Neuronal stem cell (in vitro differentiated cells): ENCODE measurements at regions not wholly inside any gene's neighbourhood (a gene's known extent, or its start where the extent isn't known, plus 50 kb on each side); places are given as distances from the start of the nearest gene placed in this dataset.

Experiments used
- DNase-seq: peaks from one replicate; pipeline ENCODE4 v3.0.0-alpha.2; 2013; ENCODE audit warnings: low spot score
- H2AFZ ChIP-seq: one replicate; pipeline ENCODE4 v1.6.1; 2013; ENCODE audit warnings: mild to moderate bottlenecking, low read length, inconsistent platforms
- H2AK5ac ChIP-seq: 2 replicates; pipeline ENCODE4 v1.6.1; 2013; ENCODE audit warnings: low read depth, mild to moderate bottlenecking, inconsistent platforms, low read length, moderate library complexity, mixed read lengths
- H2BK120ac ChIP-seq: 2 replicates; pipeline ENCODE4 v1.6.1; 2013; ENCODE audit warnings: low read depth, mild to moderate bottlenecking, inconsistent platforms, low read length, moderate library complexity, mixed read lengths
- H2BK12ac ChIP-seq: one replicate; pipeline ENCODE4 v1.6.1; 2013; ENCODE audit warnings: low read length, inconsistent platforms
- H2BK15ac ChIP-seq: 2 replicates; pipeline ENCODE4 v1.6.1; 2013; ENCODE audit warnings: mild to moderate bottlenecking, low read length, inconsistent platforms, mixed read lengths
- H2BK5ac ChIP-seq: one replicate; pipeline ENCODE4 v1.6.1; 2013; ENCODE audit warnings: inconsistent platforms, mild to moderate bottlenecking, low read length, moderate library complexity
- H3K14ac ChIP-seq: one replicate; pipeline ENCODE4 v1.6.1; 2013; ENCODE audit warnings: low read length, inconsistent platforms
- H3K18ac ChIP-seq: 2 replicates; pipeline ENCODE4 v1.6.1; 2013; ENCODE audit warnings: low read length, inconsistent platforms
- H3K23ac ChIP-seq: 2 replicates; pipeline ENCODE4 v1.6.1; 2013; ENCODE audit warnings: low read depth, mild to moderate bottlenecking, mixed read lengths, low read length, inconsistent platforms; ENCODE audit not compliant: poor library complexity
- H3K27ac ChIP-seq: replicated peaks from 3 replicates; pipeline ENCODE4 v1.5.1; 2013; ENCODE audit warnings: low read length, inconsistent platforms
- H3K27me3 ChIP-seq, 3 experiments: 2 replicates each; pipeline ENCODE4 v1.6.1; 2013; ENCODE audit warnings: low read length in 3 of 3, mild to moderate bottlenecking in 2 of 3, inconsistent platforms in 1 of 3, low read depth in 1 of 3, mixed read lengths in 1 of 3, moderate library complexity in 1 of 3; ENCODE audit not compliant: control insufficient read depth in 3 of 3, insufficient read depth in 3 of 3
- H3K36me3 ChIP-seq, 2 donors: replicated peaks in 1 of 2; 2 replicates each; pipeline ENCODE4 v1.6.1; 2013; ENCODE audit warnings: low read length in 2 of 2; ENCODE audit not compliant: control insufficient read depth in 2 of 2, insufficient read depth in 2 of 2
- H3K4ac ChIP-seq: 2 replicates; pipeline ENCODE4 v1.6.1; 2013; ENCODE audit warnings: inconsistent platforms, mild to moderate bottlenecking, low read length, moderate library complexity
- H3K4me1 ChIP-seq, 2 donors: 1 replicate in 1 of 2; 2 replicates in 1 of 2; pipeline ENCODE4 v1.6.1; 2013; ENCODE audit warnings: low read length in 2 of 2, low read depth in 1 of 2; ENCODE audit not compliant: control insufficient read depth in 2 of 2, insufficient read depth in 1 of 2
- H3K4me2 ChIP-seq: one replicate; pipeline ENCODE4 v1.6.1; 2013; ENCODE audit warnings: mild to moderate bottlenecking, low read length, inconsistent platforms; ENCODE audit not compliant: insufficient read depth, poor library complexity, severe bottlenecking
- H3K4me3 ChIP-seq, 2 donors: 2 replicates each; pipeline ENCODE4 v1.5.1; 2013; ENCODE audit warnings: low read length in 2 of 2, mild to moderate bottlenecking in 2 of 2, inconsistent platforms in 1 of 2, moderate library complexity in 1 of 2
- H3K79me1 ChIP-seq: one replicate; pipeline ENCODE4 v1.6.1; 2013; ENCODE audit warnings: low read depth, mild to moderate bottlenecking, inconsistent platforms, low read length, moderate library complexity
- H3K9ac ChIP-seq: one replicate; pipeline ENCODE4 v1.6.1; 2013; ENCODE audit warnings: mild to moderate bottlenecking, low read depth, low read length, inconsistent platforms; ENCODE audit not compliant: poor library complexity
- H3K9me3 ChIP-seq, 2 donors: replicated peaks in 1 of 2; 2 replicates each; pipeline versions ENCODE3 to v1.6.1; 2013; ENCODE audit warnings: low read length in 2 of 2, mild to moderate bottlenecking in 2 of 2, inconsistent platforms in 1 of 2, low read depth in 1 of 2, mixed read lengths in 1 of 2, moderate library complexity in 1 of 2; ENCODE audit not compliant: control insufficient read depth in 2 of 2, insufficient read depth in 1 of 2
- H4K8ac ChIP-seq: one replicate; pipeline ENCODE4 v1.6.1; 2013; ENCODE audit warnings: low read depth, mild to moderate bottlenecking, inconsistent platforms, low read length, moderate library complexity
- H4K91ac ChIP-seq: one replicate; pipeline ENCODE4 v1.6.1; 2013; ENCODE audit warnings: low read length, low read depth, mild to moderate bottlenecking, inconsistent platforms; ENCODE audit not compliant: poor library complexity
- WGBS, 2 donors: extraction: QIAGEN DNeasy Blood & Tissue Kit; methylation state at CpG; one replicate each; pipeline ENCODE4 v1.1.7; 2013; ENCODE audit warnings: missing lambda C conversion rate in 2 of 2, mixed read lengths in 1 of 2; ENCODE audit not compliant: insufficient read length in 2 of 2, insufficient replicate concordance in 1 of 2; ENCODE audit errors: extremely low coverage in 2 of 2; 5-methylcytosine and 5-hydroxymethylcytosine counted together

DNA sequence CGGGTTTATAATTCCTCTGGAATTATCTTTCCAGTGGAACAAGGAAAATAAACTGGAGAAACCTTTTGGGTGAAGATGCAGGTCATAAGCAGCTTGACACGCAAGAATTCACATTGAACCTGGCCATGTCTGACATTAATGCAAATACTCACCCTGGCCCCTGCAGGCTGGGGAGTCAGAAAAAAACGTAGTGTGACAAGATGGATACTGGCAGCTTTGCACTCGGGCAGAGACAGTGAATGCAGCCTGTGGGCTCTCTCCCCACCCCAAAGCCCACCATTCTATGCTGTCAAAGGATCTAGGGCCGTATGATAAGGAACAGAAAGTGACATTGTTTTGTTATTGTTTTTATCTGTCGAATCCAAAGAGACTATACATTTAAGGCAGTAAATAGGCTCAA lies 223.1 kb downstream of the RBM43 start:
- Histone ChIP-seq H2BK120ac (no peak overlapping the region), H4K8ac (no peak overlapping the region), H3K27me3 (no peaks in the 10 kb centered on the region), H3K4ac (no peak overlapping the region), H4K91ac (no peak overlapping the region), H2BK5ac (no peak overlapping the region), H2AFZ (no peak overlapping the region), H3K27ac (no peak overlapping the region), H3K4me3 (no peak overlapping the region), H3K9me3 (peaks cover 0 to under 1% of the 10 kb centered on the region in 2 donors), H3K18ac (no peak overlapping the region), H3K36me3 (no peaks in the 10 kb centered on the region), H2AK5ac (no peak overlapping the region), H3K23ac (no peak overlapping the region), H2BK12ac (no peak overlapping the region), H3K9ac (no peak overlapping the region), H3K4me1 (no peaks in the 10 kb centered on the region), H3K14ac (no peak overlapping the region), H3K4me2 (no peak overlapping the region), H2BK15ac (no peak overlapping the region), H3K79me1 (no peaks in the 10 kb centered on the region)
- no CpG with 5 or more reads among the region's 6 CpGs for WGBS, 2 donors
- DNase-seq, result no peak

DNA sequence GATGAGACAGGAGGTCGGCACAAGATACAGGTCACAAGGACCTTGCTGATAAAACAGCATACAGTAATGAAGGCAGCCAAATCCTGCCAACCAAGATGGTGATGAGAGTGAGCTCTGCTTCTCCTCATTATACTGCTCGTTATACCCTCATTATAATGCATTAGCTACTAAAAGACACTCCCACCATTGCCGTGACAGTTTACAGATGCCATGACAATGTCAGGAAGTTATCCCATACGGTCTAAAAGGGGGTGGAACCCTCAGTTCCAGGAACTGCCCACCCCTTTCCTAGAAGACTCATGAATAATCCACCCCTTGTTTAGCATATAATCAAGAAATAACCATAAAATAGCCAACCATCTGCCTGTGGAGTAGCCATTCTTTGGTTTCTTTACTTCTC lies 224.2 kb downstream of the RBM43 start:
- H3K4ac ChIP-seq, result no peak overlapping the region
- no CpG with 5 or more reads among the region's 4 CpGs for WGBS, 2 donors

DNA sequence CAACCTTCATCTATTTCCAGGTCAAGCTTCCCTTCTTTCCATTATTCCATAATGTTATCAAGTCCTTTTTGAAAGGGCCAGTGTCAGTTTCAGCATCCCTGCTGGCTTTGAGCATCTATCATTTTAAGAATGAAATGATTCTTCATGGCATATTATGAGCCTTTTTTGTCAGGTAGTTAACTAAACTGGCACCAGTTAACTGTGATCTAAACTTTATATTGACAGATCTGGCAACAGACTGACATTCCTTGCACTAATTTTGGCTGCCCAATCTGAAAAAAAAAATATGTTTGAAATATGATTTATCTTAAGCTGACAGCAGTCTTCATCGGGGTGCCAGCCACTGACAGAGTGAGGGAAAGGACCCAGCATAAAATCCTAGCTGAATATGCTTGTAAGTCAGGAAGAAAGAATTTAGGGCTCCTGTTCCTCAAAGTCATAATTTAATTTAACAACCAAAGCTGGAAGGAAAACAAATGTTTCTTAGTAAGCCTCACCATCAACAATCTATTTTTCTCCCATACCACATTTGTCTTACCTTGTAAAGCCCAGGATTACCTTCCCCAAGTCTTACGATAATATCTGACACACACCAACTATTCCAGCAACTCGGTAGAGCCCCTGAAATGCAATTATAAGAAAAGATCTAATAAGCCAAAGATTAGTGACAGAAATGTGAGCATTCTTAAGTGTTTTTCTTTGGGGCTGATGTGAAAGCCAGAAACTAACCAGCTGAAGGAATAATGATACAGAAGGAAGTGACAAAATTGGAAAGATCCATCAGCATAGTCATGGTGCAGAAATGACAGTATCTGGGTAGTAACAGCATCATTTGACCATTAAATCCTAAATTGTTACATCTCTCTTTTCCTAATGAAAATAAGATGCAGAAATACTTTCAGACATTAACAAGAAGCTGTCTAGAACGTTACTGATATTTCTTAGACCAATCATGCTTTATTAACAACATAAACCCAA lies 228.1 kb downstream of the RBM43 start:
- Histone ChIP-seq H2BK12ac (no peak overlapping the region), H3K27ac (no peak overlapping the region), H4K91ac (no peak overlapping the region), H3K4me2 (no peak overlapping the region), H4K8ac (no peak overlapping the region), H3K9ac (no peak overlapping the region), H2BK5ac (no peak overlapping the region), H2BK15ac (no peak overlapping the region), H3K23ac (no peak overlapping the region), H3K27me3 (no peaks in the 10 kb centered on the region), H3K4ac (no peak overlapping the region), H3K9me3 (no peaks in the 10 kb centered on the region), H3K4me1 (no peaks in the 10 kb centered on the region), H3K14ac (no peak overlapping the region), H2AK5ac (no peak overlapping the region), H2BK120ac (no peak overlapping the region), H3K18ac (no peak overlapping the region), H3K4me3 (no peak overlapping the region), H2AFZ (no peak overlapping the region), H3K79me1 (no peaks in the 10 kb centered on the region), H3K36me3 (no peaks in the 10 kb centered on the region)
- no peak for DNase-seq
- WGBS, 2 donors, result no CpG with 5 or more reads among the region's 4 CpGs

More for the DNA sequence above, 224.2 kb downstream of the RBM43 start:
- Histone ChIP-seq H3K4me2 (no peak overlapping the region), H3K14ac (no peak overlapping the region), H2AK5ac (no peak overlapping the region), H2BK12ac (no peak overlapping the region), H3K23ac (no peak overlapping the region), H4K8ac (no peak overlapping the region), H3K18ac (no peak overlapping the region), H3K79me1 (no peaks in the 10 kb centered on the region), H2BK120ac (no peak overlapping the region), H2BK5ac (no peak overlapping the region), H3K27ac (no peak overlapping the region), H3K9ac (no peak overlapping the region), H3K4me1 (no peaks in the 10 kb centered on the region), H3K36me3 (no peaks in the 10 kb centered on the region), H3K4me3 (no peak overlapping the region), H4K91ac (no peak overlapping the region), H2AFZ (no peak overlapping the region), H3K9me3 (no peaks in the 10 kb centered on the region), H2BK15ac (no peak overlapping the region), H3K27me3 (no peaks in the 10 kb centered on the region)
- no peak for DNase-seq

DNA sequence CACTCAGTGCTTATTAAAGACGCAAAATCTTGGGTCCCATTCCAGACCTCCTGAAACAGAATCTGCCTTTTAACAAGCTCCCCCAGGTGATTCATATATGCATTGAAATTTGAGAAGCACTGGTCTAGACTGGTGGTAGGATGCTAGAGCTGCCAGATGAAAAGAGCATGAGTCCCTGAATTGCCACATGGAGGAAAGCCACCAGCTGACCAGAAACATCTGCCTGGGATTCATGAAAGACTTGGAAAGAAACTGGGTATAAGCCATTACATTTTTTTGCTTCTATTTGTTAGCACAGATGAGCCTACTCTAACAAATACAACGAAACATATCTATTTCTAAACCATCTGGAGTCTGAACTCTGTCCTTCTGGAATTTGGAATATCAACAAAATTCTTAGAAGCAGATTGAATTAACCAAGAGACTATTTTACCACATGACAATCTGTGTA lies 228.9 kb downstream of the RBM43 start:
- H3K4me2 ChIP-seq, result no peak overlapping the region
- no peak for DNase-seq

More for the DNA sequence above, 228.9 kb downstream of the RBM43 start:
- no peak overlapping the region for H3K4me3 ChIP-seq
- H3K18ac ChIP-seq, result no peak overlapping the region
- WGBS, 2 donors, result no CpG with 5 or more reads among the region's 2 CpGs
- no peak overlapping the region for H3K14ac ChIP-seq
- H2BK15ac ChIP-seq, result no peak overlapping the region
- no peak overlapping the region for H4K8ac ChIP-seq
- H3K9me3 ChIP-seq, result no peaks in the 10 kb centered on the region
- H3K23ac ChIP-seq, result no peak overlapping the region
- no peaks in the 10 kb centered on the region for H3K79me1 ChIP-seq
- no peak overlapping the region for H3K4ac ChIP-seq
- no peak overlapping the region for H2AFZ ChIP-seq
- H2AK5ac ChIP-seq, result no peak overlapping the region
- H3K9ac ChIP-seq, result no peak overlapping the region
- no peaks in the 10 kb centered on the region for H3K4me1 ChIP-seq
- H2BK5ac ChIP-seq, result no peak overlapping the region
- no peaks in the 10 kb centered on the region for H3K27me3 ChIP-seq
- H3K27ac ChIP-seq, result no peak overlapping the region
- no peaks in the 10 kb centered on the region for H3K36me3 ChIP-seq
- no peak overlapping the region for H4K91ac ChIP-seq
- H2BK120ac ChIP-seq, result no peak overlapping the region
- no peak overlapping the region for H2BK12ac ChIP-seq
